HEK293 (cell line): ENCODE measurements at regions not wholly inside any gene's neighbourhood (a gene's known extent, or its start where the extent isn't known, plus 50 kb on each side); places are given as distances from the start of the nearest gene placed in this dataset.

Experiments
- CTCF ChIP-seq: fragments of 450-650 bp; formaldehyde crosslinking; IDR thresholded peaks from 2 replicates; pipeline ENCODE4 v1.5.1; 2016; ENCODE audit warnings: missing biosample characterization, missing genetic modification characterization
- PATZ1 ChIP-seq: fragments of 450-650 bp; formaldehyde crosslinking; IDR thresholded peaks from 2 replicates; pipeline ENCODE4 v1.5.1; 2016; ENCODE audit warnings: missing biosample characterization, missing genetic modification characterization
- ZFP3 ChIP-seq: fragments of 450-650 bp; formaldehyde crosslinking; IDR thresholded peaks from 2 replicates; pipeline ENCODE4 v1.5.1; 2016; ENCODE audit warnings: low read depth, missing biosample characterization, missing genetic modification characterization
- ZNF274 ChIP-seq, 2 experiments: fragments of 200-500 bp in 1 of 2; fragments of 450-650 bp in 1 of 2; sonication (Bioruptor generic) in 1 of 2; formaldehyde crosslinking in 1 of 2; IDR thresholded peaks; 2 replicates each; pipeline versions ENCODE4 v1.5.1 to v1.6.1; 2014 to 2016; ENCODE audit warnings: borderline replicate concordance in 1 of 2, inconsistent platforms in 1 of 2, low read length in 1 of 2, missing biosample characterization in 1 of 2, missing genetic modification characterization in 1 of 2
- ZNF423 ChIP-seq: fragments of 450-650 bp; formaldehyde crosslinking; IDR thresholded peaks from 2 replicates; pipeline ENCODE4 v1.5.1; 2016; ENCODE audit warnings: missing biosample characterization, missing genetic modification characterization
- ZNF426 ChIP-seq: fragments of 450-650 bp; formaldehyde crosslinking; IDR thresholded peaks from 2 replicates; pipeline ENCODE4 v1.5.1; 2017; ENCODE audit warnings: missing biosample characterization, missing genetic modification characterization, mild to moderate bottlenecking, inconsistent platforms, moderate library complexity
- ZNF580 ChIP-seq: fragments of 450-650 bp; formaldehyde crosslinking; IDR thresholded peaks from 2 replicates; pipeline ENCODE4 v1.5.1; 2016; ENCODE audit warnings: missing biosample characterization, missing genetic modification characterization
- ZNF621 ChIP-seq: fragments of 450-650 bp; formaldehyde crosslinking; IDR thresholded peaks from 2 replicates; pipeline ENCODE4 v1.5.1; 2017; ENCODE audit warnings: missing biosample characterization, missing genetic modification characterization
- ZNF747 ChIP-seq: fragments of 450-650 bp; formaldehyde crosslinking; IDR thresholded peaks from 2 replicates; pipeline ENCODE4 v1.5.1; 2016; ENCODE audit warnings: missing biosample characterization, missing genetic modification characterization

GRCh38 chr1:38721816-38722215 is 137.8 kb downstream of the RRAGC start:
- TF ChIP-seq ZNF621 (no peak), ZFP3 (no peak), ZNF747 (tag by site-specific recombination) (no peak), ZNF274 (IDR thresholded peaks at IDR 0.05; ENCODE audit: low read length) (no peak), ZNF274 (tag by site-specific recombination; IDR thresholded peaks at IDR 0.05; ENCODE audit: borderline replicate concordance) (no peak), ZNF580 (tag by site-specific recombination) (no peak), ZNF423 (tag by site-specific recombination) (no peak), PATZ1 (tag by site-specific recombination) (no peak), CTCF (no peak), ZNF426 (tag by site-specific recombination) (no peak)
